GM21529 (cell line): ENCODE measurements at regions not wholly inside any gene's neighbourhood (a gene's known extent, or its start where the extent isn't known, plus 50 kb on each side); places are given as distances from the start of the nearest gene placed in this dataset.

Source experiments
- ATAC-seq: cut with Tn5 transposase; IDR thresholded peaks from one replicate; pipeline ENCODE4 v1.9.1; 2021; ENCODE audit not compliant: unreplicated experiment

DNA sequence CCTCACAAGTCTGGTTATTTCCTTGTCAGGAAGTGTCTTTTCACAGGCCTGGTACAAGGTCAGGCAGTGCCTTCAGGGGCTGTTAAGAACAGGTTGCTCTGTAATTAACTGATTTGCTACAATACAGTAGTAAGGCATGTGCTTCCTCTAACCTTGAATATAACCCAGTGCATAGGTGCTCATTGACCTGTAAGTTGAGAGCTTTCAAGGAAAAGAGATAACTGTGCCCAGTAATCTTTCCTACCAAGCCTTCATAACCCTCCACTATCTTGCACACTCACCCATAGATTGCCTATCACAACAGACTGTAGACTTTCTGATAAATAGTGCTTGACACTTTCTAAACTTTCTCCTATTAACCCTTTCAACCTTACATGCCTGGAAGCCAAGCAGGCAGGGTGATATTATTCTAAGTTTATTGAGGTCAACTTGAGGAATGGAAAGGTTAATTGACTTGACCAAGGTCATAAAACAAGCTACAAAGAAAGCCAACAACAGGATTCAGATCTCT is 148.1 kb downstream of the PPARGC1A start:
- ATAC-seq, result no peak

DNA sequence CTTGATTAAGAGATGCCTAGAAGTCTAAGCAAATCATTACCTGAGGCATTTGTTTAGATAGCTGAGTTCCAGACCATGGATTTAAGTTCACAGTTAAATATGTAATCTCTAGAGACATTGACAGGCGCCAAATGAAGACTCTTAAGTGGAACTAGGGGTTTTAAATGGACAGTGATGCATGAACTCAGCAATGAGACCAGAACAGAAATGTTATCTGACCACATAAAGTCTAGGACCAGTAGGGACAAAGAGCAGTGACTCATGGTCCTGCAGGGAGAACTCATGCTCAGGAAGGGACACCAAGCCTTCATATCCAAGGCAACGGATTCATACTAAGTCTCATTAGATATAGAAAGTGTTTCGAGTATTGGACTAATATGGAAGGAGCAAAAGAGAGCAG is 152.3 kb downstream of the PPARGC1A start:
- no peak for ATAC-seq

DNA sequence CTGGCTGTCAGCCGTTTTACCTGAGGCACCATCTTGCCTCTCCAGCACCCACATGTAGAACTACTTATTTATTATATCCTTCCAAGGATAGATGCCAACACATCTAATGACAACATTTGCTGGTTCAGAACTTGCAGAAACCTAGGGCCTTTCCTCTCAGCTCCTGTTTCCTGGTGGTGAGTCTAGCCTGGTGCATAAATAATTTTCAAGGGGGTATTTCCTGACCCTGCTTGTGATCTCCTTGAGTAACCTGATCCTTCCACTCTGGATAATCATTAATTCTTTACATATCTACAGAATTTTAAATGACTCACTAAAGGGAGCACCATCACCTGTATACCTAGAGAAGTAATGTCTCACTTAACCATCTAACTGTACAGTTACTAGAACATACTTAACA is 153.4 kb downstream of the PPARGC1A start:
- no peak for ATAC-seq

DNA sequence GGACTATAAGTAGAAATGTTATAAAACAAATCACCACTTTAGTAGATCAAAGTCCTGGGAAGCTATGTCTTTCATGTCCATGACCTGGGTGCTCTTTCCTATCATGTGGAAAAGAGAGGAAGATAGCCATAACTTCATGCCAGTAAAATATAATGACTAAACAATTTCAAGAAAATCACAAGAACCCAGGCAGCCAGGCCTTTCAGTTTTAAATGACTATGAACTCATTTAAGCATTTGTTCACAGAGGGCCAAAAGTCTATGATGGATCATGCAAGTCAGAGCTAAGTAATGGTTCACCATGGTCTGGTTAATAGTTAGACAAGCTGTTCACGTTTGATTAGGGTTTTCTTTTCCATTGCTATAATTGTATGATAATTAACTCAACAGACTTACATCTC is 155.8 kb downstream of the PPARGC1A start:
- no peak for ATAC-seq

DNA sequence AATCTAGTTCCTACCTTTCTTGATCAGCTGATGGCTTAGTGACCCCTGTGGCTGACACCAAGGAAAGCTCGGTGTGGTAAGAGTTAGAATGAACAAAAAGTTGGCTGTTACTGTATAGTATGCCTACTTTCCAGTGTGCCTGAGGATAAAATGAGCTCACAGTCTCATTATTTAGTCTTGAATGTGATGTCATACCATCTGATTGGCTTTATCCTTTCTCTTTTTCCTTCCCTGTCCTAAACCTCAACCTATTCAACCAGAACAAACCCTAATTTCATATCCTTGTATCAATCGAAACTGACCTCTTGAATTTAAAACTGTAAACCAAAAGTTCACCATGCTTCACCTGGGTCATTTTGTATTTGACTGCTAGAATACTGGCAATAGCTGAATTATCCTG is 156.4 kb downstream of the PPARGC1A start:
- no peak for ATAC-seq

DNA sequence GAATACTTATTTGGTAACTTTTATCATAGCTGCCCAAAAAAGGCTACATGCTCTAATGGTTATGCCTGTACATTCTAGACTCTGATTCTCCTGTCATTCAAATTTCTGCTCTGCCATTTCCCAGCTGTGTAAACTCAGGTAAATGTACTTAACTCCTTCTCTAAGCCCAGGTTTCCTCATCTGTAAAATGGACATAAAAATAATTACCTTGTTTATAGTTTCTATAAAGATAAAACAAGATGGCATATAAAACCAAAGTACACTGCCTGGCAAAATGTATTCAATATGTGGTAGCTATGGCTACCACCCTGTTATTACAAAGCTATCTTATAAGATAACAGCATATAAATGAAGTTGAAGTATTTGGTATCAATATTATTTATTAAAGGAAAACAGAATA is 158.8 kb downstream of the PPARGC1A start:
- ATAC-seq, result no peak

DNA sequence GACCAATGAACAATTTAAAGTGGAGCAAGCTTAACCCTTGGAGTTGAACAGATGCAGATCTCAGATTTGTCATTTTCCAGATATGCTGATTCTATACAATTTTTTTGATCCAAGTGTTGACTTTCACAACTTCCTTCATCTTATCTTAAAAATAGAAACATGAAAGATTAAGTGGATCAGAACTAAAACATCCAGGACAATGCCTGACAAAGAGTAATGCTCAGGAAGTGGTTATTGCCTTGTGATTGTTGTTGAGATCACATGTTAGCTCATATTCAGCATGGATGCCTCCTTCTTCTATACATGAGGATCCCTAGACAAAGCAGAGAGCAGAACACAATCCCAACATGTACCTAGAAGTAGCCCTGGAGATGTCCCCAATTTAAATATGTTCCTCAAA is 160.9 kb downstream of the PPARGC1A start:
- no peak for ATAC-seq

DNA sequence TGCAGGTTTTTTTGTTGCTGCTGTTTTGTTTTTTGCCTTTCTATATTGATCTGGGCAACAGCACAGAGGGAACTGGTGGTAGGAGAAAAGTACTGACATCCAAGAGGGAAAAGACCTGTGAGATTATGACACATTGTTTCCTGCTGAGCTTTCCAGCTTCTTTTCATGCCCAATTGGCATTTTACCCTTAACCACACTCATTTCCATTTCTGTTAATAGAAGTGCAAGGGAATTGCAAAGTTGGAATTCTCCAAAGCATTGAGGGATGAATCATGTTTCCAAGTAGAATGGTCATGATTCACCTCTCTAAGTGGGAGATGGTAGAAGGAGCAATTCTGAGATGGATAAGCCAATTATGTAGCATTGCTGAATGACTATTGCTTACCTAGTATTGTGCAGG is 161.5 kb downstream of the PPARGC1A start:
- no peak for ATAC-seq

DNA sequence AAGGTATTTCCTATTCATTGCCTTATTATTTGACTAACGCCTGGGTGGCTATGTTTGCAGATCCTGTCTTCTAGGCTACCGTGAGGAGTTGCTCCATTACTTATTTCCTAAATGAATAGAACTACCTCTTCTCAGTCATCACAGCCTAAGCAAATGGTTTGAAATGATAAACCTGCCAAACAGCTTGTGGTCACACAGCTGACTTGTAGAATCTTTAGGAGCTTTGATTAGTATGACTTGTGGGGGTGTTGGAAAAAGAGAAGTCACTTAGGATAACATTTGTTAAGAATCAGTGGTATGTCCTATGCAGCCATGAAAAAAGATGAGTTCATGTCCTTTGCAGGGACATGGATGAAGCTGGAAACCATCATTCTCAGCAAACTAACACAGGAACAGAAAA is 169.3 kb downstream of the PPARGC1A start:
- ATAC-seq, result no peak

DNA sequence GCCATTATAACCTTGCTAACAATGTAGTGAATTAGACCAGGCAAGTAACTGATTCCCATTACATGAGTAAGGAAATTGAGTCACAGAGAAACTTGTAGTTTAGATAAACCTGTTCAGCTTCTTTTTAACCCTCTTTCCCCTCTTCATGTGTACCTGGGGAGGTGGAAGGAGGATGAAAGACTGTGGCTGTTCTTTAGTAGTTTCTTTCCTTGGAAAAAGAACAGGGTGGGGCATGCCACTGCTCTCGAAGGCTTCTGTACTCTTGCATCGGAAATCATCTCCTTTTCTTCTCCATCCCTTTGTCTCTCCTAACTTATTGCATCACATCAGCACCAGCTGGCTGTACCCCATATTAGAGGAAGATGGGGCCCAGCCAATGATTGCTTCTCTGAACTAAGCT is 171.4 kb downstream of the PPARGC1A start:
- ATAC-seq, result no peak

DNA sequence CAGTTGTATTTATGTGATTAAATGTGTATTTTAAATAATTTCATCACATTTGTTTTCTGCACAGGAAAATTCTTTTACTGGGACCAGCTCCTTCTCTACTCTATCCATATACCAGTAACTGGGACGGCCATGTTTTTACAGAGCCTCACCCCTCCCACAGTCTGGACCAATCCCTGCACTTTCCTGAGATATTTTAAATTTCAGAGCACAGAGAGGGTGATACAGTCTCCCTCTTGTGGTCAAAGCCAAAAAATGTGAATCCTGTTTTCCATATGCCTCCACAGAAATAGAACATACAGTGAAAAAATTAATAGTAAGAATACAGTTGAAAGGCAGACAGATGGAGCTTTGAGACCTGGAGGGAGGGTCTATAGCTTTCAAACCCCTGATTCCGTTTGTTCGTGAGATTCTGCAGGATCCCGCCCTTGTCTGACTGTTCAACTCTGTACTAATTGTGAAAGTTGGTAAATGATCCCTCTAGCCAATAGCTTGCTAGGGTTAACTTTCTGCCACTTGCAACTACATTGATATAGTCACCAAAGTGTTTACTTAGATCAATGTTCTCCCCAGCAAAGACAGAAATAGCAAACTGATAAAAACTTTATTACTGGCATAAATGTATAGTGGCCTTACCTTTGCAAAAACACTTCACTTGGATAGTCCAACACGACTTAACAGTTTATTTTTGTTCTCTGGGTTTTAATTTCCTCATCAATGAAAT is 172.2 kb downstream of the PPARGC1A start:
- ATAC-seq, result no peak

DNA sequence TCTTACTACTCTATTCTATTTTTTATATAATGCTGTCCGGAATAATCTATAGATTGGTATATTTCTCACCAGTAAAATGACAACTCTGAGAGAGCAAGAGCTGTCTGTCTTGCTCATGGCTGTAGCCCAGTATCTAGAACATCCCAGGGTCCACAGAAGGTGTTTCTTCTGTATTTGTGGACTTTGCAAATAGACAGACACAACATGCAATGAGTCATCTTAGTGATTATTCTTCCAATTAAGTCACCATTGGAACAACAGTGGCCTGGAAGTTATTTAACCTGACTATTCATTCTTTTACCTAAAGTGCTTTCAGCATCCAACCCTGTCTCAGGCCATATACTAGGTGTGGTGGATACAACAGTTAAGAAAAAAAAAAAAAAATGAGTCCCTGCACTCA is 179.5 kb downstream of the PPARGC1A start:
- ATAC-seq, result no peak

DNA sequence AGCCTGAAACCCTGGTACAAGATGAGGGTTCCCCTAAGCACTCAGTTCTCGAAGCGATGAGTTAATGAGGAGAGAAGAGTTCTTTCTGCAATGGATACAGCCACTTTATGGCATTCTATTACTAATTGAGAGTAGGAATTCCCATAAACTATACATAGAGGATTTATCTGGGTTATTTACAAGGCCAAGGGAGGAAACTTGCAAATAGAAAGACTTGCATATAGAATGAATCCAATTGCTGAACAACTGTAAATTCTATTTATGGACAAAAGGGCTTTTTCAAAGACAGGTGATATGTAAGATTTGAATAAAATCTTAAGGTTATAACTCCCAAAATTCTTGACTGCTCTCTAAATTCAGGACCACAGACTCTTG is 182.2 kb downstream of the PPARGC1A start:
- ATAC-seq, result no peak

DNA sequence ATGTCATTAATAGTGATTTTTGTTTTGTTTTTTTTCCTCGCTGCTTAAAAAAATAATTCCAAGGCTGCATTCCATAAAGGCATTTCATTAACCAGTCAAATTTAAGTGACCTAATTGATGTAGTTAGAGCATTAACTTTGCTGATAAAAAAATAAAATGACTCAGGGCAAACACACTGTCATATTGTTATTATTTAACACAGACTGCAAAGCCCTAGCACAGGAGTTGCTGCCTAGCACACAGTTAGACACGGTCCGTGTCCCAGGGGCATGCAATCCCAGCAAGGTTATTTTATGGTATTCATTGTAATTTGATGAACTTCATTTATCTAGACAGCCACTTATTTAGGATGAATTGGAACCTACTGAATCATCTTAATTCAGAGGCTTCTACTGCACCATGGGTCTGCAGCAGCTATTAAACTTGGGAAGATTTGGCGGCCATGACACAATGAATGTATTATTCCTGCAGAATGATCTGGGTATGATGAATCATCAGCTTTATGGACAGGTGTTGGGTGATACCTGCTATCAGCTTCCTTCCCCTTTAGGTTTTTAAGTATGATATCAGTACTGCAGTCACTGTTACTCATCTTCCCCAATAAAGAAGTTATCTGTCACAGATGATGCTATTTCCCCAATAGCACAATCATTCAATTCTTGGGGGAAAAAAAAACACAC is 182.7 kb downstream of the PPARGC1A start:
- ATAC-seq, result no peak

DNA sequence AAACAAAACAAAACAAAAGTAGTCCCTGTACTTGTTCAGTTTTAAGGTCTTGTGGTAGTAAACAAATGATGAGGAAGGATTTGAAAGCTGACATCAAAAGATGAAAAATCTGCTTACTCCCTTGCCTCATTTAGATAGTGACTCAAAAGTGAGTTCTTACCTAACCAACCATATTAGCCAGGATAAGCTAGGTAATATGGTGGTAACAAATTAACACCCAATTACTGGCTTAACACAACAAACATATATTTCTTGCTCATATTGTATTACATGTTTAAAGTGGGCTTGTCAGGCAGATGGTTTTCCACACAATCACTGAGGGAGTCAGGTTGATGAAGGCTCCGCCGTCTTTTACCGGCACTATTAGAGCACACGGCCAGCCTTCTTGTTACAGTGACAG is 189.7 kb downstream of the PPARGC1A start:
- no peak for ATAC-seq

DNA sequence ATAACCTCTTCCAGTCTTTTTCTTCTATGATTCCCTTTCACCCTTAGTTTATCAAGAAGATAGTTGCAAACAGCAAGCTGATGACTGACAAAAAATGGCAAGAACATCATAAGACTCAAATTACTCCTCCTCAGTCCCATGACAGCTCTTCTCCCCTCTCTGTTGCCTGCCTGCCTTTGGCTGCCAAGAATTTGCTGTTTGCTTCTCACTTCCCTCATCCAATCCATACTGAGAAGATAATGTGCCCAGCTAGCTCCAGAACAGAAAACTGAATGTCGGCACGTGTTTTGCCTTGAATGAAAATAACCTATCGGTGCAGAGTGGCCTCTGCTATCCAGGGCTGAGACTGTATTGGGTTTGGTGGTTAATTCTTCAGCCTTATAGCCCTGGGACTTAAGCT is 192.1 kb downstream of the PPARGC1A start:
- ATAC-seq, result no peak

DNA sequence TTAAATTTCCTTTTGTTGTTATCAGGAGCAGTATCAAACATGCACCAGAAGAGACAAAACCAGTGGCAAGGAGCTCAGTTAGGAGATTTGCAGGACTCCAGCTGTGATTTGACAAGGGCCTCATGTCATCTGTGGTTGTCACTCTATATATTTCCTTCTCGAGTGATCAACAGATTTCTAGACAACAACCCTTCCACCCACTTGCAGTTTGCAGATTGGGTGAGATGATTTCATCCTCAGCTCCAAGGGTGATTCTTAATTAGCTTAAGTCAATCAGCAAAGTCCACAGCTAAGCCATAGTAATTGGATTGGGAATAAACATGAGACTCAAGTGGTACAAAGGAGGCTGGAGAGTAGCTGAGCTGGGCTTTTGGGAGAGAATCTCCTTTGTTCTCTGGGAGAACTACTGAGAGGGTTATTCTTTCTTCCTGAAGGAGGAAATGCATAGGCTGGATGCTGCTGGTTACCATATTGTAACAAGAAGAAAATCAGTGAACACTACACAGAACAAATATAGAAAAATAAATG is 192.8 kb downstream of the PPARGC1A start:
- ATAC-seq, result no peak

DNA sequence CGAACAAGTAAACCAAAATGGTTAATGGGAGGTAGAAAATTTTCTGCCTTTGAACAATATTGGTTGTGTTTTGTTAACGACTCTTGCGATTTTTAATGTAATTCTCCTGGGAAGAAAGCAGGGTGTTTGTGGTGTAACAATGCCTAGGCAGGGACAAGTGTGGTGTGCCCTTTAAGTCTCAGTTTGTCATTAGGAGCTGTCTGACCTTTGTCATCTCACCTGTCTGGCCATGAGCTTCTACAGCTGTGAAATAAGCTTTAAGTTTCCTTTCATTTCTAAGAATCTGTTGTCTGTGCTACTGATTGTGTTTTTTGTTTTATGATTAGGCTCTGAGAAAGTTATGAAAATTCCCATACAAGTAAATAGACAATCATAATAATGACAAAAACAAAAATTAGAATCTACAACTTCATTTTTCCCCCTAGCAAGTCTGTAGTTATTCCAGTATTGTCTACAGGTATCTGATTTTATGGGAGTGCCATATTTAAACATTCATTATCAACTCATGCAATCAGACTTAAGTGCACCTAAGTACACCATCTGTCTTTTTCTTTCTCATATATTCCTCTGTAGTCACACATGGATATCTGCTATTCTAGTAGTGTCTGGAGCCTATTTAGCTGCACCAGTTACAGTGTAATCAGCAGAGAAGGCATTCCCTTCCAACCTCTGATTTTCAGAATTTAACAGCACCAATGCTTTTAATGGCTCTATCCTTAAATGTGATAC is 203.5 kb downstream of the PPARGC1A start:
- ATAC-seq, result no peak

DNA sequence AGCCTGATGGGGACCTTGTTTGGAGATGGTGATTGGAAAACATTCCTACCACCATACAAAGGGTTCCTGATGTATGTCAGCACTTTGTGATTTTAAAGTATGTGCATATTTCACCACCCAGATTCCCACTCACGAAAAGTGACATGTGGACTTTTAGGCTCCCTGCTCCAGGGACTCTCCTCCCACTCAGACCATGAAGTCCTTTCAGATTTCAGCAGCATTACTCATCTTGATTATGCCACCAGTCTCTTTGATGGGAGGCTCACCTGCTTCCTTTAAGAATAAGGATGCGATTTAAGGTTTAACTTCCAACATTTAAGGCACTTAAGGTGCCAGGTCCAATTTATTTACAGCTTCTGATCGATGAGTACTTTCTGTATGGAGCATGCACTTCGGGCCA is 204.4 kb downstream of the PPARGC1A start:
- ATAC-seq, result no peak

DNA sequence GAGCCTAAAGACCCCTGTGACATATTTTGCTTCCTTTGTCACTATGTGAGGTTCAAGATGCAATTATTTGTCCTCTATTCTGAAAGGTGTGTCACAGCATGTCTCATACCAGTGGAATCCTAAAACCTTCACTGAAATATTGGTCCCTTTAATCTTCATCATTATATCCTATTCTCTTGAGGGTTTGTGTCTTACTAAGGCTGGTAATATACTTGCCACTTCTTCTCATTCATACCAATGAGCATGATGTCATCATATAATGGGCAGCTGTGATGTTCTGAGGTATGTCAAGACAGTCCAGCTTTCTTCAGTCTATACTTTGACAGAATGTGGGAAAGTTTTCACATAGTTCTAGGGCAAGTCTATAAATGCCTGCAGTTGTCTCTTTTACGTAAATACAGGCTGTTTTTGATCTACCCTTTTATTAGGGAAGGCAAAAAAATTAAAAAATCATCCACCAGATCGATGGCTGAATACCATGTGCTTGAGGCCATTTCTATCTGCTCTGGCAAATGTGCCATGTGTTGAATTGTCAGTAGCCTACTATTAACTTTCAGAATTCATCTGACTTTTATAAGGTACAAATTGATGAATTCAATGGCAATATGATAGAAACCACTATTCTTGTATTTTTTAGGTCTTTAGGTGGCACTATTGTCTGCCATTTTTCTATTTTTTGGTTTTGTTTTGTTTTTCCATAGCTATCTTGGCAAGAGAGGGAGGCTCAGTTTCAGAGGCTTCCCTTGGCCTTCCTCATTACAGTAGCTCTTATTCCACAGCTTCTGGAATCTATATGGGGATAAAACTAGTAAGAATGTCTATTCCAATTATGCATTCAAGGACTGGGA is 209.0 kb downstream of the PPARGC1A start:
- no peak for ATAC-seq

DNA sequence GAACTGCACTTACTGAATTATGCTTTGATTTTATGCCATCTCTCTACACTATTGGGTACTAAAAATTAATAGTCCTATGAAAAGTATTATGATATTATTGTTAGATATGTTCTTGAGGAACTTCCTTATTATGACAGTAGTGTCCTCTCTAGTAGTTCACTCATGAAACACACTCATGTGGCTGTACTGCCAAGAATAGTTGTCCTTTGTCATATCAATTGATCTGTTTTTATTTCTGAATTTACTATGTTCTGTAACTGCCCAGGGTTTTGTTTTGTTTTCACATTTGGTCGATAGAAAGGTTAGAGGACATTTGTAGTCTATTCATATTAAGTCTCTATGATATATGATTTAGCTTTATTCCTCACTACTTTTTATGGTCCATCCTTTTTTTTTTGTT is 215.2 kb downstream of the PPARGC1A start:
- no peak for ATAC-seq
